Naive B cell (primary cell): ENCODE measurements at regions not wholly inside any gene's neighbourhood (a gene's known extent, or its start where the extent isn't known, plus 50 kb on each side); places are given as distances from the start of the nearest gene placed in this dataset.

ENCODE experiments used
- ATAC-seq, 2 donors: fragments of 150-1000 bp; cut with Tn5 transposase; 2 replicates each; pipeline ENCODE4 v1.10.0; 2021; ENCODE audit warnings: low read depth in 2 of 2, mild to moderate bottlenecking in 2 of 2, moderate library complexity in 2 of 2
- DNase-seq: peaks from one replicate; pipeline ENCODE4 v3.0.0; 2022
- H3K27ac Mint-ChIP-seq, 6 donors: one replicate each; pipeline ENCODE4 v1.8.0; 2020 to 2022; ENCODE audit warnings: mild to moderate bottlenecking in 6 of 6, mixed read lengths in 6 of 6, moderate library complexity in 5 of 6, inconsistent platforms in 2 of 6
- H3K27me3 Mint-ChIP-seq, 3 donors: one replicate each; pipeline ENCODE4 v1.8.0; 2021 to 2022; ENCODE audit warnings: mixed read lengths in 3 of 3, mild to moderate bottlenecking in 1 of 3
- H3K36me3 Mint-ChIP-seq, 2 donors: one replicate each; pipeline ENCODE4 v1.8.0; 2020 to 2022; ENCODE audit warnings: mixed read lengths in 2 of 2, inconsistent platforms in 1 of 2, mild to moderate bottlenecking in 1 of 2
- H3K4me1 Mint-ChIP-seq, 3 donors: one replicate each; pipeline ENCODE4 v1.8.0; 2020 to 2022; ENCODE audit warnings: mixed read lengths in 3 of 3, inconsistent platforms in 1 of 3, mild to moderate bottlenecking in 1 of 3, moderate library complexity in 1 of 3
- H3K4me3 Mint-ChIP-seq, 8 donors: one replicate each; pipeline ENCODE4 v1.8.0; 2020 to 2022; ENCODE audit warnings: mild to moderate bottlenecking in 8 of 8, mixed read lengths in 8 of 8, moderate library complexity in 8 of 8, inconsistent platforms in 2 of 8
- H3K9me3 Mint-ChIP-seq, 7 donors: one replicate each; pipeline ENCODE4 v1.8.0; 2020 to 2022; ENCODE audit warnings: mixed read lengths in 7 of 7, mild to moderate bottlenecking in 5 of 7, inconsistent platforms in 2 of 7, moderate library complexity in 1 of 7

DNA sequence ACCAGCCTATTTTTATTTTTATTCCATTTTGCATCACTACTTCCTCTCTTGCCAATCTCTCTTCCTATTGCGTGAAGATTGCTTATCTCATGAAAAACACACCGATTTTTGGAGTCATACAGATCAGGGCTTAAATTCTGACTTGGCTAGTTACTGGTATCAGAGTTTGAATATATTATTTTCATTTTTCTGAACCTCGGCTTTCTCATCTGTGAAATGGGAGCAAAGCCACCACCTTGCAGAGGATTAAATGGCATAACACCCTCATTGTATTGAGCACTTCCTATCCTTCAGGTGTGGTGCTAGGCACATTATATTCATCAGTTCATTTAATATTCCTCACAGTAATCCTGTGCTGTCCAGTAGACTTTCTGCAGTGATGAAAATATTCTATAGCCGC lies 208.8 kb downstream of the HAPSTR1 start:
- H3K27ac Mint-ChIP-seq = no peak overlapping the region

DNA sequence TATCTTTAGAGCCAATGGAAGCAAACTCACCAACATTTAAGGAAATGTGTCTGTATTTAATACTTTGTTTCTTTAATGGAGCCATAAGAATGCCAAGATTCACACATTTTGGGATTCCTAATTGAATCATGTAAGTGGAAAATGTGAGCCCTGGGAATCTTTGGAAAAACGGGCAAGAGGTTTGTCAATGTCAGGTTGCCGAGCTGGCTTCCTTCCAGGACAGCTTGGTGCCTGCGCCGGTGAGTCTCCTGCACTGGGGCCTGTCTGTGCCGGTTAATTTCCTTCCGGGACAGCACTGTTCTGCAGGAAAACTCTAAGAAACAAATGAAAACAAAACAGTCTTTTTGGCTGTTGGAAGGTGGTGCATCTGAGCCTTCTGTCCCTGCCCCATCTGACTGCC lies 210.6 kb downstream of the HAPSTR1 start:
- Mint-ChIP-seq H3K27ac (no peak overlapping the region), H3K9me3 (peaks cover 2 to 9% (median 5%) of the 10 kb centered on the region in 7 donors), H3K4me1 (no peaks in the 10 kb centered on the region), H3K36me3 (peaks cover 0 to 14% of the 10 kb centered on the region in 2 donors), H3K27me3 (peaks cover 8 to 42% (median 33%) of the 10 kb centered on the region in 3 donors), H3K4me3 (no peak overlapping the region)
- DNase-seq = no peak
- no peak for ATAC-seq

More for the DNA sequence above, 208.8 kb downstream of the HAPSTR1 start:
- peaks cover 0 to 14% of the 10 kb centered on the region in 2 donors for H3K36me3 Mint-ChIP-seq
- H3K27me3 Mint-ChIP-seq = peaks cover 12 to 39% (median 38%) of the 10 kb centered on the region in 3 donors
- H3K4me3 Mint-ChIP-seq = no peak overlapping the region
- peaks cover 0 to 9% (median 5%) of the 10 kb centered on the region in 7 donors for H3K9me3 Mint-ChIP-seq
- no peaks in the 10 kb centered on the region for H3K4me1 Mint-ChIP-seq
- no peak for ATAC-seq
- DNase-seq = no peak

DNA sequence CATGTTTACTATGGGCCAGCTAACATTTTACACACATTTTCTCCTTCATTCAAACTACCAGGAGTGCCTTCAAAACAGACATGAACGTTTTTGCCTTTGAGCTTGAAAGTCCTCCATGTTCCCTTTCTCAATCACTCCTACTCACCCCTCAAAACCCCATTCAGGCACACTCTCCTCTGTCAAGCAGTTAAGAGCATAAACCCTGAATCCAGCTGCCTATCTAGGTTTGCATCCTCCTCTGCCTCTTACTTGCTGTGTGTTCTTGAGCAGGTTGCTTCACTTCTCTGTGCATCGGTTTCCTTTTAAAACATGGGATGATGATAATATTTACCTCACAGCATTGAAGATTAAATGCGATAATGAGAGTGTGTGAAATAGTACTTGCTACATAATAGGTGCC lies 215.3 kb downstream of the HAPSTR1 start:
- Mint-ChIP-seq H3K9me3 (peaks cover 0 to 9% (median 3%) of the 10 kb centered on the region in 7 donors), H3K4me1 (no peaks in the 10 kb centered on the region), H3K36me3 (peaks cover 0 to 10% of the 10 kb centered on the region in 2 donors), H3K27ac (no peak overlapping the region), H3K27me3 (peaks cover 14 to 50% (median 21%) of the 10 kb centered on the region in 3 donors), H3K4me3 (no peak overlapping the region)
- ATAC-seq (no peak), DNase-seq (no peak)

DNA sequence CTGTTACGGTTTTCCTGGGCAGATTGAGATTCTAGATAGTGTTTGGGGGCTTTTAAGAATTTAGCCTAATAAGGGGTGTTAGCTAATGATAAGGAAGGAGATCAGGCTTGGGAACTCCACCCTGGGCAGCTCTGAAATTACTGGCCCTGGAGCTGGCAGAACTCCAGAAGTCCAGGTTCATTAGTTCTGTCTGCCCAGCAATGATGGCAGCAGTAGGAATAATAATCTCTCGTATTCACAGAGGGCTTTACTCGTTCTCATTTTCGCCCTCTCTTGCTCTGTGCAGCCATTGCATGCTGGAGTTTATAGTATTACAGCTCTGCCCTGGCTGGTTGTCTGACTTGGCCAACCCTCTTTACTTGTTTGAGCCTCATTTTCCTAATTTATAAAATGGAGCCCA lies 216.0 kb downstream of the HAPSTR1 start:
- DNase-seq (no peak), ATAC-seq (no peak)
- peaks cover 0 to 4% of the 10 kb centered on the region in 2 donors for H3K36me3 Mint-ChIP-seq
- no peaks in the 10 kb centered on the region for H3K4me1 Mint-ChIP-seq
- no peak overlapping the region for H3K27ac Mint-ChIP-seq
- peaks cover 0 to 7% (median 2%) of the 10 kb centered on the region in 7 donors for H3K9me3 Mint-ChIP-seq
- H3K4me3 Mint-ChIP-seq = no peak overlapping the region
- peaks cover 9 to 43% (median 21%) of the 10 kb centered on the region in 3 donors for H3K27me3 Mint-ChIP-seq

DNA sequence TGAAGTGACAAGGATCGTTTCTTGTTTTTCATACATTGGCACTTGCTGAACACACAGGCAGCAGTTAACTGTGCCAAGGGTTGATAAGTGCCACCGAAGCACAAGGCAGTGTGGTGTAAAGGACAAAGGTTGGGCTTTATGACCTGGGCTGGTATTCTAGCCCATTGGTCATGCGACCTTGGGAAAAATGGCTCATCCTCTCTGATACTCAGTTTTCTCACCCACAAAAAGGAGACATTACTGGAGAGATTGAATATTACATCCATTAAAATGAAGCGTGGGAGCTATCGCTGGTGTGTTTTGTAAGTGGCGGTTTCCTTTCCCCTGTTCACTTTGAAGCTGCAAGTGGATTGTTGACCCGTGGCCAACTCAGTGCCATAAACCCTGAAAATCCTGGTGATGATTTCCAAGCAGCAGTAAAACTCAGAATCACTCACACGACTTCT lies 216.9 kb downstream of the HAPSTR1 start:
- Mint-ChIP-seq H3K27ac (no peak overlapping the region), H3K9me3 (peaks cover 0 to 3% (median 0%) of the 10 kb centered on the region in 7 donors), H3K27me3 (peaks cover 6 to 38% (median 21%) of the 10 kb centered on the region in 3 donors), H3K4me3 (no peak overlapping the region), H3K4me1 (no peaks in the 10 kb centered on the region), H3K36me3 (no peaks in the 10 kb centered on the region)
- DNase-seq (no peak), ATAC-seq (no peak)

DNA sequence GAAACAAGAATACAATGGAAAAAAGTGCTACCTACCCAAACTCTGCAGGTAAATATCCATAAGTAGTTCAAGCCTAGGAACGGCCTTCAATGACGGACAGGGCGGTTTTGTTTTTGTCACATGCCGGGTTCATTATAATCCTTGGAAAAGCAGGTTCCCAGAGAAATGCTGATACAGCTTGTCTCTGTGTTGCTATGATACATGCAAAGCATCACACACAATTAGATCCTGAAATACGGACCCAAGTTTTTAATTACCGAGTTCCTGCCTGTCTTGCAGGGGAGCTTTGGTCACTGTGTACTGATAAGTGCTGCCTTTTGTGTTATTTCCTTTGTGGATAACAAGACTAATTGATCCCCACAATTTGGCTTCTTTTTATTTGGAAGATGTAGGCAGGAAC lies 217.4 kb downstream of the HAPSTR1 start:
- Mint-ChIP-seq H3K27me3 (peaks cover 6 to 38% (median 21%) of the 10 kb centered on the region in 3 donors), H3K27ac (no peak overlapping the region), H3K4me1 (no peaks in the 10 kb centered on the region), H3K4me3 (no peak overlapping the region), H3K36me3 (no peaks in the 10 kb centered on the region), H3K9me3 (peaks cover 0 to 3% (median 0%) of the 10 kb centered on the region in 7 donors)
- DNase-seq (no peak), ATAC-seq (no peak)

DNA sequence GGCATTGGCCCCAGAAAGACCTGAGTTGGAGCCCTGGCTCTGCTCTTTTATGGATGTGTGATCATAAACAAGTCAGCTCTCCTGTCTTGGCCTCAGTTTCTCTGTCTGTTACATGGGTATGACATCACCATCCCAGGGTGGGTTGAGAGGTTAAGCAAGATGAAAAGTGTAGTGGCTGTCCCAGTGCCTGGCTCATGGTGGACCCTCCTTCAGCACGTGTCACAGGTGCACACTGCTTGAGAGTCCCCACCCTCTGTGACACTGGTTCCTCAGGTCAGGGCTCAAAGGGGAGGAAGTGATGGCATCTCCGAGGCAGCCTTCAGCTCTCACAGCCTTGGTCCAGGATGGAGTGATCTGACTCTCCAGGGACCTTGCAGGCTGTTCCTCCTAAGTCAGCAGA lies 218.4 kb downstream of the HAPSTR1 start:
- Mint-ChIP-seq H3K36me3 (no peaks in the 10 kb centered on the region), H3K4me3 (no peak overlapping the region), H3K9me3 (peaks cover 0 to 9% (median 0%) of the 10 kb centered on the region in 7 donors), H3K27ac (no peak overlapping the region), H3K27me3 (peaks cover 6 to 30% (median 13%) of the 10 kb centered on the region in 3 donors), H3K4me1 (no peaks in the 10 kb centered on the region)
- DNase-seq (no peak), ATAC-seq (no peak)

DNA sequence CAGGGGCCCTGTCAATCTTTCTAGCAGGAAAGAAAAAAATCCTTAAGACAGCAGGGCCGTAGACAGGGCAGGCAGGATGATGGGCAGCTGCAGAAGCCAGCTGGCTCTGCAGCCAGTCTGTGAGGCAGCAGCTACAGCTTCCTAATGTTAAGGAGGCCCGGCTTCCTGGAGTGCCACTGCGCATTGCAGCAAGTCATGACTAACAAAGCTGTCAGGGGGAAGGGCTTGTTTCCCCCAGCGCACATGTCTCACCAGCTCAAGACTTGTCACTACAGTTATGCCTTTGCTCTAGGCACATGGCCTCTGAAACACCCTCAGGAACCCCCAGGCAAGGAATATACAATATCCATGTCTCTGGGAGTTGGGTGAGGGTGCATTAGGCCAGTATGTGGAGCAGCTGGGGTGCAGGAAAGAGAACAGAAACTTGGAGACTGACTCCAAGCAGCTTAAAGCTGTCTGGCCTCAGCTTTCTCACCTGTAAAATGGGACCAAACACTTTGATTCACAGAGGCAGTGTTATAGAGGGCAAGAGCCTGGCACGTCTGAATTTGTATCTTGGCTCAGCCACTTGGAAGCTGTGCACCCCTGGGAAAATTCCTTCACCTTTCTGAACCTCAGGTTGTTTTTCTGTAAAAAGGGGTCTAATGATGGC lies 220.0 kb downstream of the HAPSTR1 start:
- no peak overlapping the region for H3K27ac Mint-ChIP-seq
- H3K4me1 Mint-ChIP-seq = no peaks in the 10 kb centered on the region
- no peaks in the 10 kb centered on the region for H3K36me3 Mint-ChIP-seq
- no peak overlapping the region for H3K4me3 Mint-ChIP-seq
- peaks cover 0 to 20% (median 13%) of the 10 kb centered on the region in 3 donors for H3K27me3 Mint-ChIP-seq
- ATAC-seq (no peak), DNase-seq (no peak)
- H3K9me3 Mint-ChIP-seq = peaks cover 0 to 17% (median 4%) of the 10 kb centered on the region in 7 donors

DNA sequence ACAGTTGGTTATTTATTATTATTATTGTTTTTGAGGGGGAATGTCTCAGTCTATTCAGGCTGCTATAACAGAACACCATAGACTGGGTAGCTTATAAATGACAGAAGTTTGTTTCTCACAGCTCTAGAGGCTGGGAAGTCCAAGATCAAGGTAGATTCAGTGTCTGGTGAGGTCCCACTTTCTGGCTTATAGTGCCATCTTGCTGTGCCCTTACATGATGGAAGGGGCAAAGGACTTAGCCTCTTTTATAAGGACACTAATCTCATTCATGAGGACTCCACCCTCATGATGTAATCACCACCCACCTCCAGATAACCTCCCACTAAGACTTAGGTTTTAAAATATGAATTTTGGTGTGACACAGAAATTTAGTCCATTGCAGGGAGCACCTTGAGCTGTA lies 224.6 kb downstream of the HAPSTR1 start:
- ATAC-seq (no peak), DNase-seq (no peak)
- no peak overlapping the region for H3K4me3 Mint-ChIP-seq
- H3K9me3 Mint-ChIP-seq = peaks cover 6 to 38% (median 12%) of the 10 kb centered on the region in 7 donors
- no peaks in the 10 kb centered on the region for H3K4me1 Mint-ChIP-seq
- no peaks in the 10 kb centered on the region for H3K36me3 Mint-ChIP-seq
- no peak overlapping the region for H3K27ac Mint-ChIP-seq
- H3K27me3 Mint-ChIP-seq = peaks cover 0 to 9% (median 8%) of the 10 kb centered on the region in 3 donors

DNA sequence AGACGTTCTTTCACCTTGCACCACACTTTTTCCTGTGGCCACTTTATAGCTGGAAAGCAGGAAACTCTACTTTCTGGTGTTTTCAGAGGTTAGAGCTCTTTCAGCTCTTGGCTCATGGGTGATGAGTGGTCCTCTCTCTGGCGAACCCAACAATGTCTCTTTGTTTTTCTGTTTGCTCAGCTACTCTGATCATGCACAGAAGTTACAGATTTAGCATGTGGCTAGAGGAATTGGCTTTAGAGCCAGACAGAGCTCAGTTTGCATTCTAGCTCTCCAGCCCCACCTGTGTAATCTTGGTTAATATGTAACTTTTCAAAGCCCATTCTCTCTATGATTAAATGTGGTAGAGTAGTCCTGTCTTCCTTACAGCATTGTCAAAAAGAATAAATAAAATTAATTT lies 225.2 kb downstream of the HAPSTR1 start:
- H3K36me3 Mint-ChIP-seq = no peaks in the 10 kb centered on the region
- H3K9me3 Mint-ChIP-seq = peaks cover 6 to 38% (median 12%) of the 10 kb centered on the region in 7 donors

DNA sequence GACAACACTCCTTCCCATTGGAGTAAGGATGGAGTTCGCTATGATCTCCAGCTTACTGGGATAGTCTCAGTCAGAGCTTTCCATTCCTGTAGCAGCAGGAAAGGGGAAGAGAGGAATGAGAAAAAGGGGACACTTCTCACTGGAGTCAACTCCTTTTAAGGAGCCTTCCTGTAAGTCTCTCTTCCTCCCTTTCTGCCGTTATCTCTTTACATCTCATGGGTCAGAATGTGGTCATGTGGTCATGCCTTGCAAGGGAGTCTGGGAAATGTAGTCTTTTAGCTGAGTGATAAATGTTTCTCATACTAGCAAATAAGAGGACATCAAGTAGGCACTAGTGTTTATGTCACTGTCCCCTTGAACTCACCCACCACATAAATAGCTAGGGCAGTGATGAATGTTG lies 227.3 kb downstream of the HAPSTR1 start:
- Mint-ChIP-seq H3K4me1 (no peaks in the 10 kb centered on the region), H3K36me3 (no peaks in the 10 kb centered on the region), H3K27me3 (peaks cover 10 to 14% (median 14%) of the 10 kb centered on the region in 3 donors), H3K9me3 (peaks cover 6 to 38% (median 12%) of the 10 kb centered on the region in 7 donors), H3K27ac (no peak overlapping the region), H3K4me3 (peak overlapping the region in 1 of 8 donors; percentile 4)
- DNase-seq = no peak
- no peak for ATAC-seq

More for the DNA sequence above, 225.2 kb downstream of the HAPSTR1 start:
- H3K27me3 Mint-ChIP-seq = peaks cover 0 to 10% (median 9%) of the 10 kb centered on the region in 3 donors
- no peak overlapping the region for H3K4me3 Mint-ChIP-seq
- no peak for ATAC-seq
- DNase-seq = no peak
- H3K4me1 Mint-ChIP-seq = no peaks in the 10 kb centered on the region
- no peak overlapping the region for H3K27ac Mint-ChIP-seq

DNA sequence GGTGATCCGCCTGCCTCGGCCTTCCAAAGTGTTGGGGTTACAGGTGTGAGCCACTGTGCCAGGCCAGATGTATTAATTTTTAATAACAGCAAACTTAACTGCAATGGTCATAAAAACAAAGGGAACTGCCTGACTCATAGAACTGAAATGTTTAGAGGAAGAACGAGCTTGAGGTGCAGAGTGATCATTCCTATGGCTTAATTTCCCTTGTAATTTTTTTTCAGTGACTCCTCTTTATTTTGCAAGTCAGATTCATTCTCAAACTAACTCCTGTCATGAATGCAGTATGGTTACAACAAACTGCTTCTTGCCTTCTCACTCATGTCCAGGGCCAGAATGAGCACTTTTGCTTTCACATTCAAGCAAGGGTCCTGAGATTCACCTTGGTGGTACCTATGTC lies 231.3 kb downstream of the HAPSTR1 start:
- no peak for ATAC-seq
- no peak overlapping the region for H3K27ac Mint-ChIP-seq
- no peaks in the 10 kb centered on the region for H3K4me1 Mint-ChIP-seq
- no peak for DNase-seq
- peaks cover 10 to 14% (median 14%) of the 10 kb centered on the region in 3 donors for H3K27me3 Mint-ChIP-seq
- H3K36me3 Mint-ChIP-seq = no peaks in the 10 kb centered on the region
- peaks cover 6 to 31% (median 12%) of the 10 kb centered on the region in 7 donors for H3K9me3 Mint-ChIP-seq
- no peak overlapping the region for H3K4me3 Mint-ChIP-seq

DNA sequence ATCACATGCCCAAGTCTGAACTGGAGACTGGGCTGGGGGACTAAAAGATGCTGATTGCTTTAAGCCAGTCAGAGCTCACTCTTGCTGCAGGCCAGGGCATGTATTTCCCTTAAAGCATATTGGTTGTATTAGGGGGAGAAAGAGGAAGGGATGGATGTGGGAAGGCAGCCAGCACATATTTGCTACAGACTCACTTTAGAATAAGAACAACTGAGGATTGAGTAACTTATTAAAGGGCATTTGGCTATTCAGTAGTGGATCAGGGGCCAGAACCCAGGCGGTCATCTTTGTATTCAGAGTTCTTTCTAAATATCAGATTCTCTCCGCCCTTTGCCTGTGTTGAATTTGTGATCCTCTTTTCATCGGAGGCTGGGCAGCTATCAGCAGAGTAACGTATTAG lies 231.7 kb downstream of the HAPSTR1 start:
- Mint-ChIP-seq H3K4me1 (no peaks in the 10 kb centered on the region), H3K27me3 (peaks cover 11 to 18% (median 14%) of the 10 kb centered on the region in 3 donors), H3K27ac (no peak overlapping the region), H3K36me3 (no peaks in the 10 kb centered on the region), H3K9me3 (peaks cover 6 to 30% (median 12%) of the 10 kb centered on the region in 7 donors), H3K4me3 (no peak overlapping the region)
- DNase-seq (no peak), ATAC-seq (no peak)

DNA sequence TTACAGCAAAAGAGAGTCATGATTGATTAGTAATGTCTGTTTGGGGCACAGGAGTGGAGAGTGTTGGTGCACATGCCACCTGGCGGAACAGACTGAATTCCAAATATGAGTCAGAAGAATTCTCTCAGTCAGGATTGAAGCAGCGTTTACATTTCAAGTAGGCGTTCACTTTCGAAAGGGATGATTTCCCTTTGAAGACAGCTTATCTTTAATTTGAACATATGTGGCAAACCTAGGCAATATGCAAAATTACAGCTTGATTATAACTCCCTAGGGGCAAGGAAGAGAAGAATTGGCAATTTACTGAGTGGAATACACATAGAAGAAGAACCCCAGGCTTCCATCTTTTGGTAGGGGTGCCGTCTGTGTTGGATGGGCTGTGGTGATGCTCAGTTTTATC lies 235.8 kb downstream of the HAPSTR1 start:
- Mint-ChIP-seq H3K4me1 (no peaks in the 10 kb centered on the region), H3K9me3 (peaks cover 0 to 13% (median 3%) of the 10 kb centered on the region in 7 donors), H3K27ac (no peak overlapping the region), H3K36me3 (no peaks in the 10 kb centered on the region), H3K4me3 (no peak overlapping the region), H3K27me3 (peaks cover 5 to 19% (median 18%) of the 10 kb centered on the region in 3 donors)
- ATAC-seq (no peak), DNase-seq (no peak)
